OCI-LY1 (cell line): ENCODE measurements at regions not wholly inside any gene's neighbourhood (a gene's known extent, or its start where the extent isn't known, plus 50 kb on each side); places are given as distances from the start of the nearest gene placed in this dataset.

Experiments used
- H2AFZ ChIP-seq: fragments of 200-600 bp; sonication (generic), shearing (Covaris generic); 2 replicates; pipeline ENCODE4 v1.6.0; 2014; ENCODE audit warnings: antibody characterized with exemption, mild to moderate bottlenecking, low read length
- H3F3A ChIP-seq: fragments of 200-600 bp; sonication (generic), shearing (Covaris generic); 2 replicates; pipeline ENCODE4 v1.6.0; 2014; ENCODE audit warnings: mild to moderate bottlenecking, antibody characterized with exemption, low read length, moderate library complexity; ENCODE audit not compliant: insufficient read depth
- H3K27ac ChIP-seq: fragments of 200-600 bp; sonication (generic); 2 replicates; pipeline ENCODE4 v1.5.1; 2014; ENCODE audit warnings: low read length, mixed run types, mild to moderate bottlenecking, low read depth; ENCODE audit not compliant: poor library complexity, severe bottlenecking
- H3K27me3 ChIP-seq: fragments of 200-600 bp; sonication (generic); 2 replicates; pipeline ENCODE4 v1.6.0; 2014; ENCODE audit warnings: antibody characterized with exemption, mild to moderate bottlenecking, low read length, moderate library complexity; ENCODE audit not compliant: insufficient read depth
- H3K36me3 ChIP-seq: fragments of 200-600 bp; sonication (generic); 2 replicates; pipeline ENCODE4 v1.6.1; 2014; ENCODE audit warnings: mild to moderate bottlenecking, antibody characterized with exemption, low read length, moderate library complexity, mixed read lengths; ENCODE audit not compliant: insufficient read depth
- H3K4me1 ChIP-seq: fragments of 200-600 bp; sonication (generic); 2 replicates; pipeline ENCODE4 v1.5.1; 2014; ENCODE audit warnings: mild to moderate bottlenecking, low read length, moderate library complexity; ENCODE audit not compliant: insufficient read depth, severe bottlenecking
- H3K4me2 ChIP-seq: fragments of 200-600 bp; sonication (generic), shearing (Covaris generic); 2 replicates; pipeline ENCODE4 v1.6.1; 2014; ENCODE audit warnings: low read length
- H3K4me3 ChIP-seq: fragments of 200-600 bp; sonication (generic); 2 replicates; pipeline ENCODE4 v1.5.1; 2014; ENCODE audit warnings: low read length, low read depth, mild to moderate bottlenecking, mixed read lengths; ENCODE audit not compliant: poor library complexity, severe bottlenecking
- H3K79me2 ChIP-seq: fragments of 200-600 bp; shearing (Covaris generic); 2 replicates; pipeline ENCODE4 v1.6.1; 2016; ENCODE audit warnings: mixed run types, low read length, mixed read lengths; ENCODE audit not compliant: insufficient read depth
- H3K9ac ChIP-seq: fragments of 200-600 bp; sonication (generic), shearing (Covaris generic); 2 replicates; pipeline ENCODE4 v1.6.1; 2014; ENCODE audit warnings: mild to moderate bottlenecking, low read length, mixed read lengths
- H3K9me2 ChIP-seq: fragments of 200-600 bp; sonication (generic), shearing (Covaris generic); 2 replicates; pipeline ENCODE4 v1.6.1; 2014; ENCODE audit warnings: low read depth, mild to moderate bottlenecking, low read length, mixed read lengths
- H3K9me3 ChIP-seq: fragments of 200-600 bp; shearing (Covaris generic); 2 replicates; pipeline ENCODE4 v1.6.1; 2014; ENCODE audit warnings: low read length, mixed read lengths
- H4K20me1 ChIP-seq: fragments of 200-600 bp; sonication (generic), shearing (Covaris generic); 2 replicates; pipeline ENCODE4 v1.6.0; 2016; ENCODE audit warnings: mild to moderate bottlenecking, low read length; ENCODE audit not compliant: insufficient read depth
- EZH2 ChIP-seq: fragments of 200-600 bp; sonication (generic), shearing (Covaris generic); IDR thresholded peaks from 2 replicates; pipeline ENCODE4 v1.8.0; 2017; ENCODE audit warnings: borderline replicate concordance, mixed run types, mild to moderate bottlenecking, antibody characterized with exemption, low read length, moderate library complexity, mixed read lengths
- TF ChIP-seq, protein P1 (sequence below): fragments of 200-600 bp; sonication (generic), shearing (Covaris generic); IDR thresholded peaks from 2 replicates; pipeline ENCODE4 v1.5.1; 2017; ENCODE audit warnings: mild to moderate bottlenecking, antibody characterized with exemption, low read length, moderate library complexity, mixed read lengths

DNA sequence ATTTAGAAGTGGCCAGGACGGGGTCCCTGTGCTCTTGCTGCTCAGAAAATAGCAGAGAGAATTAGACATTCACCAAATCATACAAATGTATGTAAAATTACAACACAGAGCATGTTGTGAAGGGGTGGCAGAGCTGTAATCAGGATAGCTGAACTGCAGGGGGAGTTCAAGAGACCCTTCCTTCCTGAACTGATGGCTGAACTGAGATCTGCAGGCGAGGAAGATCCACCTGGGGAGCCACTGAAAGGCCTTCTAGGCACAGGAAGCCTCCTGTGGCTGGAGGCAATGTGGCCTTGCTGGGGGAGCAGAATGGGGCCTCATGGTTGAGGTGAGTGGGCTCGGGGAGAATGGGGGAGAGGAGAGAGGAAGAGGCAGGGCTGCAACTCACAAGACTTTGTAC is 216.5 kb downstream of the PRDM2 start:
- Histone ChIP-seq H2AFZ (no peak overlapping the region), H3K79me2 (no peaks in the 10 kb centered on the region), H4K20me1 (no peaks in the 10 kb centered on the region), H3K36me3 (no peaks in the 10 kb centered on the region), H3F3A (no peaks in the 10 kb centered on the region), H3K4me1 (no peaks in the 10 kb centered on the region), H3K9me2 (no peaks in the 10 kb centered on the region), H3K4me3 (no peak overlapping the region), H3K27ac (no peak overlapping the region), H3K9ac (no peak overlapping the region), H3K4me2 (no peak overlapping the region), H3K9me3 (no peaks in the 10 kb centered on the region), H3K27me3 (no peaks in the 10 kb centered on the region)
- no peak for TF ChIP-seq EZH2
- TF ChIP-seq, protein P1, sequence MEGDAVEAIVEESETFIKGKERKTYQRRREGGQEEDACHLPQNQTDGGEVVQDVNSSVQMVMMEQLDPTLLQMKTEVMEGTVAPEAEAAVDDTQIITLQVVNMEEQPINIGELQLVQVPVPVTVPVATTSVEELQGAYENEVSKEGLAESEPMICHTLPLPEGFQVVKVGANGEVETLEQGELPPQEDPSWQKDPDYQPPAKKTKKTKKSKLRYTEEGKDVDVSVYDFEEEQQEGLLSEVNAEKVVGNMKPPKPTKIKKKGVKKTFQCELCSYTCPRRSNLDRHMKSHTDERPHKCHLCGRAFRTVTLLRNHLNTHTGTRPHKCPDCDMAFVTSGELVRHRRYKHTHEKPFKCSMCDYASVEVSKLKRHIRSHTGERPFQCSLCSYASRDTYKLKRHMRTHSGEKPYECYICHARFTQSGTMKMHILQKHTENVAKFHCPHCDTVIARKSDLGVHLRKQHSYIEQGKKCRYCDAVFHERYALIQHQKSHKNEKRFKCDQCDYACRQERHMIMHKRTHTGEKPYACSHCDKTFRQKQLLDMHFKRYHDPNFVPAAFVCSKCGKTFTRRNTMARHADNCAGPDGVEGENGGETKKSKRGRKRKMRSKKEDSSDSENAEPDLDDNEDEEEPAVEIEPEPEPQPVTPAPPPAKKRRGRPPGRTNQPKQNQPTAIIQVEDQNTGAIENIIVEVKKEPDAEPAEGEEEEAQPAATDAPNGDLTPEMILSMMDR: no peak

DNA sequence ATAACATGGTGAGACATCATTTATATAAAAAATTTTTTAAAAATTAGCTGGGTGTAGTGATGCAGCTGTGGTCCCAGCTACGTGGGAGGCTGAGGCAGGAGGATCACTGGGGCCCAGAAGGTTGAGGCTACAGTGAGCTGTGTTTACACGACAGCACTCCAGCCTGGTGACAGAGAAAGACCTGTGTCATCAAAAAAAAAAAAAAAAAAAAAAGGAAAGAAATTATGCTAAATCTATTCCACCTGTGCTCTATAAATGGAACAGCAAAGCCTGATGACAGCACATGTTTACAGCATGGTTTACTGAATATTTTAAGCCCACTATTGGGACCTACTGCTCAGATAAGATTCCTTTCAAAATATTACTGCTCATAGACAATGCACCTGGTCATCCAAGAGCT is 217.6 kb downstream of the PRDM2 start:
- Histone ChIP-seq H3K4me2 (no peak overlapping the region), H3K4me1 (no peaks in the 10 kb centered on the region), H2AFZ (no peak overlapping the region), H3K36me3 (no peaks in the 10 kb centered on the region), H3K79me2 (no peaks in the 10 kb centered on the region), H4K20me1 (no peaks in the 10 kb centered on the region), H3K27ac (no peak overlapping the region), H3K9ac (no peak overlapping the region), H3K9me3 (no peaks in the 10 kb centered on the region), H3K9me2 (no peaks in the 10 kb centered on the region), H3K4me3 (no peak overlapping the region), H3F3A (no peaks in the 10 kb centered on the region), H3K27me3 (no peaks in the 10 kb centered on the region)
- TF ChIP-seq, protein P1: no peak
- no peak for TF ChIP-seq EZH2

DNA sequence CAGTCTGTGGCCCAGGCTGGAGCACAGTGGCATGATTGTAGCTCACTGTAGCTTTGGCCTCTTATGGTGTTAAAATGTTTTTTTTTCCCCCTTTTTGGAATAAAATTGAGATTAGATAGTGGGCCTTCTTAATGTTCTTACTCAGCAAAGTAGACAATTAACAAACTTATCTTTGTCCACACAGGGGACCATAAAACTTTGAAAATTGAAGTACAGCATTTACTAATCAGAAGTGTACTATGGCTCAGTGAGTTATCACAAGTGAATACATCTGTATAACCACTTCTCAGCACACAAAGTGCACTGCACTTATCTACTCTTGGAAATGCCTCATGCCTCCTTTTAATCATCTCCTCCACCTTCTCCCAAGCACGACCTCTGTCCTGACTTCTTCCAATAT is 218.9 kb downstream of the PRDM2 start:
- Histone ChIP-seq H3K9me3 (no peaks in the 10 kb centered on the region), H3K36me3 (no peaks in the 10 kb centered on the region), H3K27ac (no peak overlapping the region), H3F3A (no peaks in the 10 kb centered on the region), H4K20me1 (no peaks in the 10 kb centered on the region), H3K9ac (no peak overlapping the region), H3K79me2 (no peaks in the 10 kb centered on the region), H3K4me1 (no peaks in the 10 kb centered on the region), H3K4me3 (no peak overlapping the region), H3K9me2 (no peaks in the 10 kb centered on the region), H3K27me3 (no peaks in the 10 kb centered on the region), H3K4me2 (no peak overlapping the region), H2AFZ (no peak overlapping the region)
- TF ChIP-seq, protein P1: no peak
- TF ChIP-seq EZH2: no peak
